Heart left ventricle (tissue), 16 donors: ENCODE measurements at regions not wholly inside any gene's neighbourhood (a gene's known extent, or its start where the extent isn't known, plus 50 kb on each side); places are given as distances from the start of the nearest gene placed in this dataset.
A peak's percentile ranks its signal among the peaks of the same experiment; 100 is the strongest.

Source experiments
- ATAC-seq, 4 donors: fragments of 200-7000 bp; cut with Tn5 transposase; one replicate each; pipeline ENCODE4 v1.9.1; 2020 to 2022; ENCODE audit warnings: moderate library complexity in 4 of 4, mild to moderate bottlenecking in 3 of 4, moderate number of reproducible peaks in 1 of 4
- DNase-seq, 5 donors: peaks; one replicate each; pipeline ENCODE4 v3.0.0-alpha.2; 2020
- H3K27ac ChIP-seq, 12 donors: fragments of 200-600 bp; sonication (generic) in 4 of 12; one replicate each; pipeline versions ENCODE4 v1.5.0 to v1.8.0; 2016 to 2022; ENCODE audit warnings: mild to moderate bottlenecking in 2 of 12
- H3K27me3 ChIP-seq, 9 donors: fragments of 200-600 bp; sonication (generic) in 2 of 9; one replicate each; pipeline versions ENCODE4 v1.5.1 to v1.8.0; 2016 to 2022; ENCODE audit warnings: mild to moderate bottlenecking in 3 of 9
- H3K36me3 ChIP-seq, 9 donors: fragments of 200-600 bp; sonication (generic) in 2 of 9; one replicate each; pipeline versions ENCODE4 v1.5.0 to v1.8.0; 2018 to 2022; ENCODE audit warnings: mild to moderate bottlenecking in 2 of 9
- H3K4me1 ChIP-seq, 12 donors: fragments of 200-600 bp; sonication (generic) in 4 of 12; one replicate each; pipeline versions ENCODE4 v1.5.0 to v1.8.0; 2016 to 2022; ENCODE audit warnings: mild to moderate bottlenecking in 3 of 12
- H3K4me3 ChIP-seq, 12 donors: fragments of 200-600 bp; sonication (generic) in 4 of 12; one replicate each; pipeline versions ENCODE4 v1.5.0 to v1.8.0; 2017 to 2022; ENCODE audit warnings: mild to moderate bottlenecking in 9 of 12, moderate library complexity in 4 of 12
- H3K9me3 ChIP-seq, 12 donors: fragments of 200-600 bp; sonication (generic) in 4 of 12; one replicate each; pipeline versions ENCODE4 v1.5.0 to v1.8.0; 2016 to 2022; ENCODE audit warnings: mild to moderate bottlenecking in 1 of 12
- CTCF ChIP-seq, 12 donors: fragments of 200-600 bp; sonication (generic) in 4 of 12; IDR thresholded peaks; one replicate each; pipeline versions ENCODE4 v1.5.0 to v1.8.0; 2018 to 2022; ENCODE audit warnings: antibody characterized with exemption in 12 of 12, mild to moderate bottlenecking in 5 of 12
- POLR2A ChIP-seq, 2 donors: fragments of 450-650 bp; IDR thresholded peaks; one replicate each; pipeline ENCODE4 v1.6.1; 2017; ENCODE audit warnings: antibody characterized with exemption in 2 of 2, mild to moderate bottlenecking in 2 of 2, moderate library complexity in 2 of 2
- WGBS, 4 donors: extraction: QIAGEN DNeasy Blood & Tissue Kit in 2 of 4; methylation state at CpG; one replicate each; pipeline versions ENCODE4 v1.1.5 to v1.1.7; 2013 to 2018; 5-methylcytosine and 5-hydroxymethylcytosine counted together
- intact Hi-C, 10 donors: fragments of 100-400 bp; cut with DNase I; formaldehyde crosslinking; loops; one replicate each; pipeline versions ENCODE4 v1.11.1 to v1.14.2; 2022
- donor health status: ischemic (EF 13 %, LVEDD 7.1; RV severe dilation, severe dysfunction).
- donor health status: healthy with polysubstance abuse.
- donor health status: DM: no; HTN: yes; CAD: no.
- donor health status: DM: no; HTN: no; CAD: no.
- donor health status: ischemic (EF 25% LVEDD 6.9; RV normal size, moderate dysfunction).
- donor health status: ischemic (EF 25% LVEDD 5.7; RV mildly dilated, moderate dysfunction).
- donor health status: healthy.
- donor health status: DM: yes; HTN: yes; CAD: no.
- donor health status: ischemic (EF 35%, LVEDD 5.7; RV mildly dilated, moderate dysfunction).
- donor health status: nonischemic (EF 11% LVEDD 7.7; RV severe dilation, severe dysfunction).
- donor health status: DM: yes; HTN: yes; CAD: no.
- donor health status: PGD.
- donor health status: ischemic (EF 29% LVEDD 5.4; RV normal size, mild dysfunction).
- donor health status: nonischemic (EF 23%, LVEDD 6.1; RV moderate dilation, normal function).

- ATAC-seq: no peak
- TF ChIP-seq CTCF (IDR thresholded peaks at IDR 0.05) (no peak), POLR2A (IDR thresholded peaks at IDR 0.05) (no peak)
- H3K4me3 ChIP-seq: no peak overlapping the region
- H3K4me1 ChIP-seq: peaks cover 0 to 8% (median 0%) of the 10 kb centered on the region in 12 donors
- H3K36me3 ChIP-seq: no peaks in the 10 kb centered on the region
- 40 to 67% (median 52%) methylated on average over 3 of the region's 3 CpGs for WGBS, 4 donors
- DNase-seq: no peak
- H3K27ac ChIP-seq: no peak overlapping the region
- peaks cover 0 to 6% (median 0%) of the 10 kb centered on the region in 12 donors for H3K9me3 ChIP-seq
- intact Hi-C loops: no loop called here
- H3K27me3 ChIP-seq: peaks cover 0 to 4% (median 0%) of the 10 kb centered on the region in 9 donors
Measured at GRCh38 chr15:69546182-69546581, 93.6 kb downstream of the RPLP1 start.

- peak; percentile 89 to 96 (median 94) for ATAC-seq
Measured at GRCh38 chr15:69548395-69549180, 96.0 kb downstream of the RPLP1 start.

DNA sequence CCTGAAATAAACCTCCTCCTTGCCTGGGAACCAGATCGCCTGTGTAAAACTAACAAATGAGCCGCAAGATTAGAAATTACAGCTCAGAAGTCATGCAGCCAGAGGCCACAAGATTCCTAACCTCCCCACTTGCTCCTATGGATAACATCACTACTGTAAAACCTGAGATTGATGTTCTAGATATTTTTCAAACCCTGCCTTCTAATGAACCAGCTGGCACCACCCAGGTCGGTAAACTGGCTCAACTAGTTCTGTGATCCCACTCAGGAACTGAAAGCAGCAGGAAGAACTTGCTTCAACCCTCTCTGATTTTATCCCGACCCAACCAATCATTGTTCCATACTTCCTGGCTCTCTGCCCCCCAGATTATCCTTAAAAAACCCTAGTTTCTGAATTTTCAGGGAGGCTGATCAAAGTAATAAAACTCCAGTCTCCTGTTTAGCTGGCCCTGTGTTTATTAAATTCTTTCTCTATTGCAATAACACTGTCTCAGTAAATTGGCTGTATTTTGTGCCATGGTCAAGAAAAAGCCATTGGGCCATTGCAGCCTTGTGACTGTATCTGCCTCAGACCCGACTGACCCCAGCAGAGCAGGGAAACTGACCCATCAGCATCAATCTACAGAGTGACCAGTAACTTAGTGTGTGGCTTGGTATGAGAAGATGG, 98.9 kb downstream of the RPLP1 start:
- Histone ChIP-seq H3K9me3 (peaks cover 0 to 21% (median 8%) of the 10 kb centered on the region in 12 donors), H3K4me1 (peaks cover 0 to 8% (median 0%) of the 10 kb centered on the region in 12 donors), H3K27ac (no peak overlapping the region), H3K27me3 (peaks cover 0 to 4% (median 0%) of the 10 kb centered on the region in 9 donors), H3K4me3 (no peak overlapping the region), H3K36me3 (no peaks in the 10 kb centered on the region)
- 76 to 90% (median 82%) methylated on average over 5 of the region's 5 CpGs for WGBS, 4 donors
- intact Hi-C loops: no loop called here
- TF ChIP-seq POLR2A (IDR thresholded peaks at IDR 0.05) (no peak), CTCF (IDR thresholded peaks at IDR 0.05) (no peak)
- no peak for ATAC-seq
- DNase-seq: no peak

More at GRCh38 chr15:69548395-69549180, 96.0 kb downstream of the RPLP1 start:
- Histone ChIP-seq H3K27ac (peak overlapping the region in 7 of 12 donors; percentile 1 to 71 (median 59)), H3K27me3 (peaks cover 0 to 4% (median 0%) of the 10 kb centered on the region in 9 donors), H3K4me1 (peaks cover 0 to 8% (median 0%) of the 10 kb centered on the region in 12 donors), H3K4me3 (no peak overlapping the region), H3K9me3 (peaks cover 0 to 21% (median 8%) of the 10 kb centered on the region in 12 donors), H3K36me3 (no peaks in the 10 kb centered on the region)
- TF ChIP-seq CTCF (IDR thresholded peaks at IDR 0.05) (no peak), POLR2A (IDR thresholded peaks at IDR 0.05) (no peak)
- DNase-seq: peak in 4 of 5 donors; percentile 55 to 75 (median 60)
- intact Hi-C loops: no loop called here
- 57 to 63% (median 59%) methylated on average over 24 of the region's 24 CpGs for WGBS, 4 donors
